ENCODE measurements at regions not wholly inside any gene's neighbourhood (a gene's known extent, or its start where the extent isn't known, plus 50 kb on each side); places are given as distances from the start of the nearest gene placed in this dataset.

- TF ChIP-seq CTCF (IDR thresholded peaks at IDR 0.05; ENCODE audit: low read length) = no peak
- TF ChIP-seq EZH2phosphoT487 (IDR thresholded peaks at IDR 0.05; ENCODE audit: low read length) = no peak
- TF ChIP-seq EZH2 (optimal IDR thresholded peaks at IDR 0.05; ENCODE audit: low read depth, low read length) = no peak
Measured at GRCh38 chr21:38986406-38986805, 180.7 kb downstream of the ETS2 start.

Data from MM.1S (cell line).